Neuronal stem cell (in vitro differentiated cells): ENCODE measurements at regions not wholly inside any gene's neighbourhood (a gene's known extent, or its start where the extent isn't known, plus 50 kb on each side); places are given as distances from the start of the nearest gene placed in this dataset.

Source experiments
- DNase-seq: peaks from one replicate; pipeline ENCODE4 v3.0.0-alpha.2; 2013; ENCODE audit warnings: low spot score
- H2AFZ ChIP-seq: one replicate; pipeline ENCODE4 v1.6.1; 2013; ENCODE audit warnings: mild to moderate bottlenecking, low read length, inconsistent platforms
- H2AK5ac ChIP-seq: 2 replicates; pipeline ENCODE4 v1.6.1; 2013; ENCODE audit warnings: low read depth, mild to moderate bottlenecking, inconsistent platforms, low read length, moderate library complexity, mixed read lengths
- H2BK120ac ChIP-seq: 2 replicates; pipeline ENCODE4 v1.6.1; 2013; ENCODE audit warnings: low read depth, mild to moderate bottlenecking, inconsistent platforms, low read length, moderate library complexity, mixed read lengths
- H2BK12ac ChIP-seq: one replicate; pipeline ENCODE4 v1.6.1; 2013; ENCODE audit warnings: low read length, inconsistent platforms
- H2BK15ac ChIP-seq: 2 replicates; pipeline ENCODE4 v1.6.1; 2013; ENCODE audit warnings: mild to moderate bottlenecking, low read length, inconsistent platforms, mixed read lengths
- H2BK5ac ChIP-seq: one replicate; pipeline ENCODE4 v1.6.1; 2013; ENCODE audit warnings: inconsistent platforms, mild to moderate bottlenecking, low read length, moderate library complexity
- H3K14ac ChIP-seq: one replicate; pipeline ENCODE4 v1.6.1; 2013; ENCODE audit warnings: low read length, inconsistent platforms
- H3K18ac ChIP-seq: 2 replicates; pipeline ENCODE4 v1.6.1; 2013; ENCODE audit warnings: low read length, inconsistent platforms
- H3K23ac ChIP-seq: 2 replicates; pipeline ENCODE4 v1.6.1; 2013; ENCODE audit warnings: low read depth, mild to moderate bottlenecking, mixed read lengths, low read length, inconsistent platforms; ENCODE audit not compliant: poor library complexity
- H3K27ac ChIP-seq: replicated peaks from 3 replicates; pipeline ENCODE4 v1.5.1; 2013; ENCODE audit warnings: low read length, inconsistent platforms
- H3K27me3 ChIP-seq, 3 experiments: 2 replicates each; pipeline ENCODE4 v1.6.1; 2013; ENCODE audit warnings: low read length in 3 of 3, mild to moderate bottlenecking in 2 of 3, inconsistent platforms in 1 of 3, low read depth in 1 of 3, mixed read lengths in 1 of 3, moderate library complexity in 1 of 3; ENCODE audit not compliant: control insufficient read depth in 3 of 3, insufficient read depth in 3 of 3
- H3K36me3 ChIP-seq, 2 donors: replicated peaks in 1 of 2; 2 replicates each; pipeline ENCODE4 v1.6.1; 2013; ENCODE audit warnings: low read length in 2 of 2; ENCODE audit not compliant: control insufficient read depth in 2 of 2, insufficient read depth in 2 of 2
- H3K4ac ChIP-seq: 2 replicates; pipeline ENCODE4 v1.6.1; 2013; ENCODE audit warnings: inconsistent platforms, mild to moderate bottlenecking, low read length, moderate library complexity
- H3K4me1 ChIP-seq, 2 donors: 1 replicate in 1 of 2; 2 replicates in 1 of 2; pipeline ENCODE4 v1.6.1; 2013; ENCODE audit warnings: low read length in 2 of 2, low read depth in 1 of 2; ENCODE audit not compliant: control insufficient read depth in 2 of 2, insufficient read depth in 1 of 2
- H3K4me2 ChIP-seq: one replicate; pipeline ENCODE4 v1.6.1; 2013; ENCODE audit warnings: mild to moderate bottlenecking, low read length, inconsistent platforms; ENCODE audit not compliant: insufficient read depth, poor library complexity, severe bottlenecking
- H3K4me3 ChIP-seq, 2 donors: 2 replicates each; pipeline ENCODE4 v1.5.1; 2013; ENCODE audit warnings: low read length in 2 of 2, mild to moderate bottlenecking in 2 of 2, inconsistent platforms in 1 of 2, moderate library complexity in 1 of 2
- H3K79me1 ChIP-seq: one replicate; pipeline ENCODE4 v1.6.1; 2013; ENCODE audit warnings: low read depth, mild to moderate bottlenecking, inconsistent platforms, low read length, moderate library complexity
- H3K9ac ChIP-seq: one replicate; pipeline ENCODE4 v1.6.1; 2013; ENCODE audit warnings: mild to moderate bottlenecking, low read depth, low read length, inconsistent platforms; ENCODE audit not compliant: poor library complexity
- H3K9me3 ChIP-seq, 2 donors: replicated peaks in 1 of 2; 2 replicates each; pipeline versions ENCODE3 to v1.6.1; 2013; ENCODE audit warnings: low read length in 2 of 2, mild to moderate bottlenecking in 2 of 2, inconsistent platforms in 1 of 2, low read depth in 1 of 2, mixed read lengths in 1 of 2, moderate library complexity in 1 of 2; ENCODE audit not compliant: control insufficient read depth in 2 of 2, insufficient read depth in 1 of 2
- H4K8ac ChIP-seq: one replicate; pipeline ENCODE4 v1.6.1; 2013; ENCODE audit warnings: low read depth, mild to moderate bottlenecking, inconsistent platforms, low read length, moderate library complexity
- H4K91ac ChIP-seq: one replicate; pipeline ENCODE4 v1.6.1; 2013; ENCODE audit warnings: low read length, low read depth, mild to moderate bottlenecking, inconsistent platforms; ENCODE audit not compliant: poor library complexity
- WGBS, 2 donors: extraction: QIAGEN DNeasy Blood & Tissue Kit; methylation state at CpG; one replicate each; pipeline ENCODE4 v1.1.7; 2013; ENCODE audit warnings: missing lambda C conversion rate in 2 of 2, mixed read lengths in 1 of 2; ENCODE audit not compliant: insufficient read length in 2 of 2, insufficient replicate concordance in 1 of 2; ENCODE audit errors: extremely low coverage in 2 of 2; 5-methylcytosine and 5-hydroxymethylcytosine counted together

DNA sequence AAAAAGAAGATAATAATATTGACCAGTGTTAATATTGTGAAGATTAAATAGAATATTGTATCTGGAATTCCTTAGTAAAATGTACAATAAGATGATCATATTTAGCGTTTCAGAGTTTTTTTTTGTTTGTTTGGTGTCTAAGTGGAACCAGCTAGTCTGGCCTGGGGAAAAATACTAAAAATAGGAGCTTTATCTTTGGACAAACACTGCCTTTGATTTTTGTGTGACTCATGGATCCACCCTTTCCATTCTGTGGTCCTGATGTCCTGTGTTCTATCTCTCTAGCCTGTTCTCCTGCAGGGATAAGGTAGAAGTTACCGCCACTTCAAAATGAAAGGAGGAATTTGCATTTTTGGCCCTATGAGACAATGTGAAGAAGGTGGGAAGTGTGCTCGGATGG, 79.7 kb upstream of the CRBN start:
- H3K4me3 ChIP-seq: no peak overlapping the region
- no peak overlapping the region for H2BK120ac ChIP-seq
- no peak overlapping the region for H2BK5ac ChIP-seq
- H3K27ac ChIP-seq: no peak overlapping the region
- no peak overlapping the region for H3K18ac ChIP-seq
- no peak overlapping the region for H2BK15ac ChIP-seq
- H3K14ac ChIP-seq: no peak overlapping the region
- H3K36me3 ChIP-seq: no peaks in the 10 kb centered on the region
- WGBS, 2 donors: no CpG with 5 or more reads among the region's 3 CpGs
- H2BK12ac ChIP-seq: no peak overlapping the region
- H4K91ac ChIP-seq: no peak overlapping the region
- no peak overlapping the region for H4K8ac ChIP-seq
- H3K4me1 ChIP-seq: no peaks in the 10 kb centered on the region
- H2AFZ ChIP-seq: no peak overlapping the region
- H3K23ac ChIP-seq: no peak overlapping the region
- no peaks in the 10 kb centered on the region for H3K27me3 ChIP-seq
- no peaks in the 10 kb centered on the region for H3K79me1 ChIP-seq
- H3K4me2 ChIP-seq: no peak overlapping the region
- no peak overlapping the region for H3K4ac ChIP-seq
- no peaks in the 10 kb centered on the region for H3K9me3 ChIP-seq
- no peak overlapping the region for H2AK5ac ChIP-seq
- DNase-seq: no peak
- no peak overlapping the region for H3K9ac ChIP-seq

DNA sequence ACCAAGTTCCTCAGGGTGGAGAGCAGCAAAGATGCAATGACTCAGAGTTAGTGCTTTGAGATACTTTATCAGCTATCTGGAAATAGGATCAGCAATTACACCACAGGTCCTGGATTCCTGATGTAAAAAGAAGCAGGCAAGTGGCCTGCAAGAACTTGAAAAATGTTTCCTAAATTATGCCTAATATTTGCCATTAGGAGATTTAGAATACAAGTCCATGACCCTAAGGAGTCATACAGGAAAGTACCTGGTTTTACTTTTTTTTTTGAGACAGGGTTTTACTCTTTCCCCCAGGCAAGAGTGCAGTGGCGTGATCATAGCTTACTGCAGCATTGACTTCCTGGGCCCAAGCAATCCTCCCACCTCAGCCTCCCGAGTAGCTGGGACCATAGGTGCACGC, 78.8 kb upstream of the CRBN start:
- H2AK5ac ChIP-seq: no peak overlapping the region
- no peaks in the 10 kb centered on the region for H3K79me1 ChIP-seq
- H2BK12ac ChIP-seq: no peak overlapping the region
- no peaks in the 10 kb centered on the region for H3K36me3 ChIP-seq
- H3K14ac ChIP-seq: no peak overlapping the region
- no peak overlapping the region for H3K9ac ChIP-seq
- no peaks in the 10 kb centered on the region for H3K9me3 ChIP-seq
- no peak overlapping the region for H2BK120ac ChIP-seq
- H2AFZ ChIP-seq: no peak overlapping the region
- H3K4me3 ChIP-seq: no peak overlapping the region
- H2BK5ac ChIP-seq: no peak overlapping the region
- no peak overlapping the region for H2BK15ac ChIP-seq
- H3K4me2 ChIP-seq: no peak overlapping the region
- WGBS, 2 donors: no CpG with 5 or more reads among the region's 3 CpGs
- no peak overlapping the region for H4K8ac ChIP-seq
- H4K91ac ChIP-seq: no peak overlapping the region
- DNase-seq: no peak
- no peak overlapping the region for H3K18ac ChIP-seq
- H3K4ac ChIP-seq: no peak overlapping the region
- H3K27ac ChIP-seq: no peak overlapping the region
- no peaks in the 10 kb centered on the region for H3K27me3 ChIP-seq
- no peaks in the 10 kb centered on the region for H3K4me1 ChIP-seq
- H3K23ac ChIP-seq: no peak overlapping the region

DNA sequence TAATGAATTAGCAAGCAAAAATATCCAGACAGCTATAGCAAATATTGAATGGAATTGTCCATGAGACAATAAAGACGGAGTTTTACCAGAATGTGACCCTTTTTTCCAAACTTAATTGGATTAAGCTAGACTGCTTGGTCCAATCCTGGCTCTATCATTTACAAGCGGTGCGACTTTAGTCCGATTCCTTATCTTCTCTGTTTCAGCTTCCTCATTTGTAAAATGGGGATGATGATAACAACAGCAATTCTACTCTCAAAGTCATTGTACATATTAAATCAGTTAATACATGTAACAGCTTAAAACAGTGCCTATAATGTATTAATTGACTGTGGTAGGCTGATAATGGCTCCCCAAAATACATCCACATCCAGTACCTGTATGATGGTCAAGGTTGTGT, 62.1 kb upstream of the CRBN start:
- Histone ChIP-seq H3K36me3 (no peaks in the 10 kb centered on the region), H3K4me2 (no peak overlapping the region), H3K9me3 (peaks cover 0 to 3% of the 10 kb centered on the region in 2 donors), H3K9ac (no peak overlapping the region), H3K23ac (no peak overlapping the region), H3K4me1 (peaks cover 0 to 1% of the 10 kb centered on the region in 2 donors), H2AK5ac (no peak overlapping the region), H3K27me3 (no peaks in the 10 kb centered on the region), H2BK120ac (no peak overlapping the region), H3K4ac (no peak overlapping the region), H3K14ac (no peak overlapping the region), H3K79me1 (no peaks in the 10 kb centered on the region), H4K91ac (no peak overlapping the region), H4K8ac (no peak overlapping the region), H3K4me3 (no peak overlapping the region), H2BK5ac (no peak overlapping the region), H3K27ac (no peak overlapping the region), H2AFZ (no peak overlapping the region), H2BK12ac (no peak overlapping the region), H2BK15ac (no peak overlapping the region), H3K18ac (no peak overlapping the region)
- no peak for DNase-seq
- no CpG with 5 or more reads among the region's 4 CpGs for WGBS, 2 donors

DNA sequence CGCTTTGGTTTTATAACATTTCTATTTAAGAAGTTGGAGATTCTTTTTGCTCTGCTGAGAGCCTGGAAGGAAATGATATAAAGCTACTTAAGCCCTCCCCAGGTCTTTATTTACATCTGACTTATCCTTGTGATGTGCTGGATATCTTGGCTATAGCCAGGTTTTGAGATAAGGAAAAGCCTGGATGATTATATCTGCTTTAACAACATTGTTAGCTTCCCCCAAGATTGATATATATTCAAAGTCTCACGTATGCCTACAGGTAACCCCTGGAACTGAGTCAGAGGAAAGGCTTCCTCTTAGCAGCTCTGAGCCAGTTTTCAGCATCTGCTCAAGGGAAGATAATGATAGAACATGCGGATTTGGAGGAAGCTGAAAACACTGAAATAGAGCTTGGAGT, 61.5 kb upstream of the CRBN start:
- no peak overlapping the region for H3K14ac ChIP-seq
- no peak overlapping the region for H2BK5ac ChIP-seq
- H3K27me3 ChIP-seq: no peaks in the 10 kb centered on the region
- H2AFZ ChIP-seq: no peak overlapping the region
- H3K27ac ChIP-seq: no peak overlapping the region
- no peak for DNase-seq
- no peaks in the 10 kb centered on the region for H3K79me1 ChIP-seq
- no peak overlapping the region for H4K91ac ChIP-seq
- H3K36me3 ChIP-seq: no peaks in the 10 kb centered on the region
- no peak overlapping the region for H3K4me3 ChIP-seq
- H3K18ac ChIP-seq: no peak overlapping the region
- no peak overlapping the region for H4K8ac ChIP-seq
- no peak overlapping the region for H3K23ac ChIP-seq
- H2BK120ac ChIP-seq: no peak overlapping the region
- H2BK15ac ChIP-seq: no peak overlapping the region
- peaks cover 0 to 3% of the 10 kb centered on the region in 2 donors for H3K9me3 ChIP-seq
- H3K9ac ChIP-seq: no peak overlapping the region
- H3K4me1 ChIP-seq: peaks cover 0 to 1% of the 10 kb centered on the region in 2 donors
- H3K4ac ChIP-seq: no peak overlapping the region
- WGBS, 2 donors: no CpG with 5 or more reads among the region's 3 CpGs
- no peak overlapping the region for H2AK5ac ChIP-seq
- H3K4me2 ChIP-seq: no peak overlapping the region
- H2BK12ac ChIP-seq: no peak overlapping the region
